GM23338 (cell line): ENCODE measurements at regions not wholly inside any gene's neighbourhood (a gene's known extent, or its start where the extent isn't known, plus 50 kb on each side); places are given as distances from the start of the nearest gene placed in this dataset.
A peak's percentile ranks its signal among the peaks of the same experiment; 100 is the strongest.

Experiments
- ATAC-seq: fragments of 200-7000 bp; cut with Tn5 transposase; 3 replicates; pipeline ENCODE4 v1.9.1; 2020
- DNase-seq: peaks from one replicate; pipeline ENCODE4 v3.0.0-alpha.2; 2015; ENCODE audit warnings: low spot score
- H2AFZ ChIP-seq: fragments of 200-600 bp; sonication (generic); 2 replicates; pipeline ENCODE4 v1.8.0; 2016; ENCODE audit warnings: antibody characterized with exemption, mild to moderate bottlenecking, moderate library complexity
- H3F3A ChIP-seq: fragments of 200-600 bp; sonication (generic); replicated peaks from 2 replicates; pipeline ENCODE4 v1.8.0; 2017; ENCODE audit warnings: antibody characterized with exemption, mixed run types, low read depth
- H3K27ac ChIP-seq: fragments of 200-600 bp; sonication (generic); 2 replicates; pipeline ENCODE4 v1.6.1; 2016; ENCODE audit warnings: low read depth
- H3K27me3 ChIP-seq: fragments of 200-600 bp; sonication (generic); 2 replicates; pipeline ENCODE4 v1.8.0; 2016; ENCODE audit warnings: mild to moderate bottlenecking, mixed run types, moderate library complexity; ENCODE audit not compliant: insufficient read depth
- H3K36me3 ChIP-seq: fragments of 200-600 bp; sonication (generic); 2 replicates; pipeline ENCODE4 v1.8.0; 2016; ENCODE audit warnings: mild to moderate bottlenecking; ENCODE audit not compliant: insufficient read depth
- H3K4me1 ChIP-seq: fragments of 200-600 bp; sonication (generic); 2 replicates; pipeline ENCODE4 v1.8.0; 2016; ENCODE audit warnings: mild to moderate bottlenecking, moderate library complexity; ENCODE audit not compliant: insufficient read depth
- H3K4me2 ChIP-seq: fragments of 200-600 bp; sonication (generic); 2 replicates; pipeline ENCODE4 v1.7.1; 2017; ENCODE audit warnings: mixed run types
- H3K4me3 ChIP-seq: fragments of 200-600 bp; sonication (generic); 2 replicates; pipeline ENCODE4 v1.6.1; 2016; ENCODE audit warnings: mixed run types
- H3K79me2 ChIP-seq: fragments of 200-600 bp; sonication (generic); replicated peaks from 2 replicates; pipeline ENCODE4 v1.8.0; 2017; ENCODE audit warnings: mild to moderate bottlenecking; ENCODE audit not compliant: insufficient read depth
- H3K9me2 ChIP-seq: fragments of 200-600 bp; sonication (generic); 2 replicates; pipeline ENCODE4 v1.8.0; 2017; ENCODE audit not compliant: insufficient read depth
- H4K20me1 ChIP-seq: fragments of 200-600 bp; sonication (generic); replicated peaks from 2 replicates; pipeline ENCODE4 v1.8.0; 2017; ENCODE audit warnings: mild to moderate bottlenecking; ENCODE audit not compliant: insufficient read depth
- H3K27ac Mint-ChIP-seq: 2 replicates; pipeline ENCODE4 v1.8.0; 2020; ENCODE audit warnings: inconsistent platforms, mild to moderate bottlenecking, moderate library complexity, mixed read lengths
- H3K27me3 Mint-ChIP-seq: 3 replicates; pipeline ENCODE4 v1.8.0; 2022; ENCODE audit warnings: low read depth, mild to moderate bottlenecking, moderate library complexity, mixed read lengths, inconsistent platforms; ENCODE audit not compliant: insufficient read depth, poor library complexity
- H3K36me3 Mint-ChIP-seq: 3 replicates; pipeline ENCODE4 v1.8.0; 2021; ENCODE audit warnings: low read depth, mild to moderate bottlenecking, inconsistent platforms, moderate library complexity, mixed read lengths
- H3K4me1 Mint-ChIP-seq: 3 replicates; pipeline ENCODE4 v1.8.0; 2020; ENCODE audit warnings: mild to moderate bottlenecking, inconsistent platforms, mixed read lengths
- H3K4me3 Mint-ChIP-seq: 3 replicates; pipeline ENCODE4 v1.8.0; 2021; ENCODE audit warnings: moderate library complexity, mild to moderate bottlenecking, inconsistent platforms, mixed read lengths
- H3K9me3 Mint-ChIP-seq: 3 replicates; pipeline ENCODE4 v1.8.0; 2020; ENCODE audit warnings: moderate library complexity, mild to moderate bottlenecking, inconsistent platforms, mixed read lengths
- CREB1 ChIP-seq: fragments of 250-450 bp; sonication (Bioruptor Pico); IDR thresholded peaks from 2 replicates; pipeline ENCODE4 v1.5.0; 2020; ENCODE audit warnings: low read depth, mild to moderate bottlenecking, moderate library complexity
- ETS1 ChIP-seq: IDR thresholded peaks from 2 replicates; pipeline ENCODE4 v1.6.1; 2016; ENCODE audit warnings: antibody characterized with exemption
- EZH2phosphoT487 ChIP-seq: fragments of 200-600 bp; sonication (generic); IDR thresholded peaks from one replicate; pipeline ENCODE4 v1.8.1; 2018; ENCODE audit warnings: antibody characterized with exemption; ENCODE audit not compliant: unreplicated experiment
- NANOG ChIP-seq: IDR thresholded peaks from 2 replicates; pipeline ENCODE4 v1.6.1; 2016; ENCODE audit warnings: antibody characterized with exemption, borderline replicate concordance
- ZNF114 ChIP-seq: fragments of 250-450 bp; sonication (Bioruptor Pico); IDR thresholded peaks from 2 replicates; pipeline ENCODE4 v1.5.0; 2020; ENCODE audit warnings: mild to moderate bottlenecking, moderate library complexity
- ZNF462 ChIP-seq: fragments of 250-450 bp; sonication (Bioruptor Pico); IDR thresholded peaks from 2 replicates; pipeline ENCODE4 v1.5.0; 2020; ENCODE audit warnings: mild to moderate bottlenecking, moderate library complexity
- TF ChIP-seq, protein P1 (sequence below): IDR thresholded peaks from one replicate; pipeline ENCODE4 v1.6.1; 2018; ENCODE audit warnings: antibody characterized with exemption; ENCODE audit not compliant: unreplicated experiment

GRCh38 chr10:28214219-28214618 is 88.6 kb downstream of the MPP7 start (continued):
- TF ChIP-seq ZNF462 = no peak
- no peak for TF ChIP-seq EZH2phosphoT487
- TF ChIP-seq CREB1 (CRISPR knock-in tag) = no peak
- no peak for TF ChIP-seq NANOG

- no peak overlapping the region for H2AFZ ChIP-seq
- H3F3A ChIP-seq = no peaks in the 10 kb centered on the region
- Mint-ChIP-seq H3K4me3 (no peak overlapping the region), H3K36me3 (peaks cover 6% of the 10 kb centered on the region; the same call in 2 of the 3 replicates), H3K9me3 (peaks cover 9% of the 10 kb centered on the region; the same call in 2 of the 3 replicates), H3K27me3 (peaks cover 3% of the 10 kb centered on the region), H3K4me1 (peaks cover 39% of the 10 kb centered on the region), H3K27ac (peak overlapping the region; percentile 8; the same call in 1 of the 2 replicates)
- no peaks in the 10 kb centered on the region for H3K9me2 ChIP-seq
- H3K4me3 ChIP-seq = no peak overlapping the region
- no peaks in the 10 kb centered on the region for H4K20me1 ChIP-seq
- H3K4me1 ChIP-seq = peaks cover 29% of the 10 kb centered on the region
- peak; percentile 80 for ATAC-seq
- no peaks in the 10 kb centered on the region for H3K36me3 ChIP-seq
- H3K27me3 ChIP-seq = no peaks in the 10 kb centered on the region
- H3K4me2 ChIP-seq = no peak overlapping the region
- no peaks in the 10 kb centered on the region for H3K79me2 ChIP-seq
- TF ChIP-seq CREB1 (CRISPR knock-in tag) (no peak), NANOG (peak; percentile 47; the same call in 1 of the 2 replicates)
- DNase-seq = peak; percentile 48
- no peak overlapping the region for H3K27ac ChIP-seq
Observed at GRCh38 chr10:28211759-28212158, 91.1 kb downstream of the MPP7 start.

DNA sequence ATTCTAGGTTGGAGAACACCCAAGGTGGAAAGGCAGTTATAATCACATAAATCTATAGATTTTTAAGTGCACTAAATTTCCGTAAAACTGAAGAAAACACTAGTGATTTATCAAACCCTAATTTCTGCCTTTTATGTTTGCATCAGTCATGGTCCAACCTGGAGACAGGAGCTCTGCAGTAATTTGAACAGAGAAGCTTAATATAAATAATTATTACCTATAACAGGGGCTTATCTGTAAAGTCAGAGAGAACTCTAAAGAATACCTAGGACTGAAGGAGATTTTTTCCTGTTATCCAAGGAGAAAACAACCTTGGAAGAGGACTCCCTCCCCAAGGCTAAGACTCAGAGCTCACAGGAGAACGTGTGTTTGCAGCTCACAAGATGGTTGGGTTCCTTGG is 95.1 kb downstream of the MPP7 start:
- Mint-ChIP-seq H3K27me3 (peaks cover 4% of the 10 kb centered on the region), H3K4me1 (peaks cover 8% of the 10 kb centered on the region), H3K4me3 (no peak overlapping the region), H3K27ac (no peak overlapping the region), H3K9me3 (peaks cover 9% of the 10 kb centered on the region; the same call in 2 of the 3 replicates), H3K36me3 (peaks cover 13% of the 10 kb centered on the region; the same call in 2 of the 3 replicates)
- Histone ChIP-seq H3K9me2 (no peaks in the 10 kb centered on the region), H2AFZ (no peak overlapping the region), H3K79me2 (no peaks in the 10 kb centered on the region), H3K4me3 (no peak overlapping the region), H3K27me3 (no peaks in the 10 kb centered on the region), H3K4me2 (no peak overlapping the region), H3K4me1 (peaks cover 12% of the 10 kb centered on the region), H3K27ac (no peak overlapping the region), H3K36me3 (no peaks in the 10 kb centered on the region), H4K20me1 (no peaks in the 10 kb centered on the region), H3F3A (no peaks in the 10 kb centered on the region)
- no peak for ATAC-seq
- no peak for DNase-seq
- TF ChIP-seq ZNF114 (CRISPR knock-in tag) (no peak), ETS1 (no peak), EZH2phosphoT487 (no peak), NANOG (no peak)
- TF ChIP-seq, protein P1, sequence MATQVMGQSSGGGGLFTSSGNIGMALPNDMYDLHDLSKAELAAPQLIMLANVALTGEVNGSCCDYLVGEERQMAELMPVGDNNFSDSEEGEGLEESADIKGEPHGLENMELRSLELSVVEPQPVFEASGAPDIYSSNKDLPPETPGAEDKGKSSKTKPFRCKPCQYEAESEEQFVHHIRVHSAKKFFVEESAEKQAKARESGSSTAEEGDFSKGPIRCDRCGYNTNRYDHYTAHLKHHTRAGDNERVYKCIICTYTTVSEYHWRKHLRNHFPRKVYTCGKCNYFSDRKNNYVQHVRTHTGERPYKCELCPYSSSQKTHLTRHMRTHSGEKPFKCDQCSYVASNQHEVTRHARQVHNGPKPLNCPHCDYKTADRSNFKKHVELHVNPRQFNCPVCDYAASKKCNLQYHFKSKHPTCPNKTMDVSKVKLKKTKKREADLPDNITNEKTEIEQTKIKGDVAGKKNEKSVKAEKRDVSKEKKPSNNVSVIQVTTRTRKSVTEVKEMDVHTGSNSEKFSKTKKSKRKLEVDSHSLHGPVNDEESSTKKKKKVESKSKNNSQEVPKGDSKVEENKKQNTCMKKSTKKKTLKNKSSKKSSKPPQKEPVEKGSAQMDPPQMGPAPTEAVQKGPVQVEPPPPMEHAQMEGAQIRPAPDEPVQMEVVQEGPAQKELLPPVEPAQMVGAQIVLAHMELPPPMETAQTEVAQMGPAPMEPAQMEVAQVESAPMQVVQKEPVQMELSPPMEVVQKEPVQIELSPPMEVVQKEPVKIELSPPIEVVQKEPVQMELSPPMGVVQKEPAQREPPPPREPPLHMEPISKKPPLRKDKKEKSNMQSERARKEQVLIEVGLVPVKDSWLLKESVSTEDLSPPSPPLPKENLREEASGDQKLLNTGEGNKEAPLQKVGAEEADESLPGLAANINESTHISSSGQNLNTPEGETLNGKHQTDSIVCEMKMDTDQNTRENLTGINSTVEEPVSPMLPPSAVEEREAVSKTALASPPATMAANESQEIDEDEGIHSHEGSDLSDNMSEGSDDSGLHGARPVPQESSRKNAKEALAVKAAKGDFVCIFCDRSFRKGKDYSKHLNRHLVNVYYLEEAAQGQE = no peak
